ENCODE measurements at regions not wholly inside any gene's neighbourhood (a gene's known extent, or its start where the extent isn't known, plus 50 kb on each side); places are given as distances from the start of the nearest gene placed in this dataset.

- no peak for TF ChIP-seq CTCF (IDR thresholded peaks at IDR 0.05; ENCODE audit: low read depth, low read length)
- H3K4me3 ChIP-seq (ENCODE audit: low read depth, low read length) = no peak overlapping the region
Observed at GRCh38 chr7:29619111-29619510, 55.5 kb downstream of the PRR15 start.

DNA sequence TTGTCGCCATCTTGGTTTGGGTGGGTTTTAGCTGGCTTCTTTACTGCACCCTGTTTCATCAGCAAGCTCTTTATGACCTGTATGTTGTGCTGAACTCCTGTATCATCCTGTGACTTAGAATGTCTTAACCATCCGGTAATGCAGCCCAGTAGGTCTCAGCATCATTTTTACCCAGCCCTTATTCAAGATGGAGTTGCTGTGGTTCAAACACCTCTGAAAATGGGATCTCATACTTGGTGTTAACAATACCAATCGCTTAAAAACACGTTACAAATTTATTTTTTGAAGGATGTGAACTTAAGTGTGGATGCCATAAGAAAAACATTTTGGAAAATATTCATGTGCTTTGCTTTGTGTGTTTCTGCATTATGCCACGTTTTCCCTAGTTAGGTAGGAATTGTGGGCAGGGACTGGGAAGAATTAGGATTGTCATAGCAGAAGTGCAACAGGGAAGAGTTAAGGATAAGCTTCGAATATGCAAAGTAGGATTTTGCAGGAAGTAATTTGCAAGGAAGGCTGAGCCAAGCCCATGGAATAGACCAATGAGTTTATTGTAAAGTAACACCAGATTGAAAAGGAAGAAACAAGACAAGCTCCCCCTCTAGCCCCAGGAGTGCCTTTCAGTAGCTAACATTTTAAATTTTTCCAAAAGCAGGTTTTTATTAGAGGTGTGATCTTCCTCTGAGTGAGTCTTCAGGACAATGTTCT, 56.4 kb downstream of the PRR15 start:
- TF ChIP-seq CTCF (IDR thresholded peaks at IDR 0.05; ENCODE audit: low read depth, low read length) = no peak

GRCh38 chr7:29620556-29620930, 56.9 kb downstream of the PRR15 start:
- no peak for TF ChIP-seq CTCF (IDR thresholded peaks at IDR 0.05; ENCODE audit: low read depth, low read length)
- H3K4me3 ChIP-seq (ENCODE audit: low read depth, low read length) = no peak overlapping the region

More for the DNA sequence above, 56.4 kb downstream of the PRR15 start:
- no peak overlapping the region for H3K4me3 ChIP-seq (ENCODE audit: low read depth, low read length)

- H3K4me3 ChIP-seq (ENCODE audit: low read depth, low read length) = no peak overlapping the region
- no peak for TF ChIP-seq CTCF (IDR thresholded peaks at IDR 0.05; ENCODE audit: low read depth, low read length)
Observed at GRCh38 chr7:29622335-29623265, 59.0 kb downstream of the PRR15 start.

DNA sequence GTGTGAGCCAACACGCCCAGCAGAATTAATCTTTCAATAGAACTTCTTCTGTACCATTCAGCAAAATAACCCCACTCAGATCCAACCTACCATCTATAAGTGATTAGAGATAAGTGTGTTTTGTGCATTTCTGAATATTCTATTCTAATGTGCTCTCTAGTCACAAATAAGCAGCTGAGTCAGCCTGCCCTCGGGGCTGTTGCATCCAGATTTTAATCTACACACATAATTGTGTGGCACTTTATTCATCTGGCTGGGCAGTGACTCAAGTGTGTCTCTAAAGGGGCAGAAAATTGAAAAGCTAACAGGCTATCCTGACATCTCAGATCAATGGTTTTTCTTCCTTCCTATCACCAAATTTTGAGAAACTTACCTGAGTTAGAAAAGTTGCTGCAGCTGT, 60.3 kb downstream of the PRR15 start:
- no peak for TF ChIP-seq CTCF (IDR thresholded peaks at IDR 0.05; ENCODE audit: low read depth, low read length)
- H3K4me3 ChIP-seq (ENCODE audit: low read depth, low read length) = no peak overlapping the region

GRCh38 chr7:29626730-29627129, 63.1 kb downstream of the PRR15 start:
- TF ChIP-seq CTCF (IDR thresholded peaks at IDR 0.05; ENCODE audit: low read depth, low read length) = no peak
- H3K4me3 ChIP-seq (ENCODE audit: low read depth, low read length) = no peak overlapping the region

GRCh38 chr7:29627631-29628030, 64.0 kb downstream of the PRR15 start:
- no peak overlapping the region for H3K4me3 ChIP-seq (ENCODE audit: low read depth, low read length)
- TF ChIP-seq CTCF (IDR thresholded peaks at IDR 0.05; ENCODE audit: low read depth, low read length) = no peak

Data from WI38 (cell line).